ENCODE measurements at regions not wholly inside any gene's neighbourhood (a gene's known extent, or its start where the extent isn't known, plus 50 kb on each side); places are given as distances from the start of the nearest gene placed in this dataset.

GRCh38 chr10:130862626-130863025 lies 448.9 kb downstream of the TCERG1L start:
- TF ChIP-seq EZH2 (IDR thresholded peaks at IDR 0.05; ENCODE audit: borderline replicate concordance, low read length), result no peak
- TF ChIP-seq CTCF (conservative IDR thresholded peaks at IDR 0.05 in 1 of 2, IDR thresholded peaks at IDR 0.05 in 1 of 2; ENCODE audit: extremely low read depth in 1 of 2, insufficient read depth in 1 of 2, low read depth in 1 of 2, low read length in 2 of 2), result no peak
